ENCODE measurements at regions not wholly inside any gene's neighbourhood (a gene's known extent, or its start where the extent isn't known, plus 50 kb on each side); places are given as distances from the start of the nearest gene placed in this dataset.

DNA sequence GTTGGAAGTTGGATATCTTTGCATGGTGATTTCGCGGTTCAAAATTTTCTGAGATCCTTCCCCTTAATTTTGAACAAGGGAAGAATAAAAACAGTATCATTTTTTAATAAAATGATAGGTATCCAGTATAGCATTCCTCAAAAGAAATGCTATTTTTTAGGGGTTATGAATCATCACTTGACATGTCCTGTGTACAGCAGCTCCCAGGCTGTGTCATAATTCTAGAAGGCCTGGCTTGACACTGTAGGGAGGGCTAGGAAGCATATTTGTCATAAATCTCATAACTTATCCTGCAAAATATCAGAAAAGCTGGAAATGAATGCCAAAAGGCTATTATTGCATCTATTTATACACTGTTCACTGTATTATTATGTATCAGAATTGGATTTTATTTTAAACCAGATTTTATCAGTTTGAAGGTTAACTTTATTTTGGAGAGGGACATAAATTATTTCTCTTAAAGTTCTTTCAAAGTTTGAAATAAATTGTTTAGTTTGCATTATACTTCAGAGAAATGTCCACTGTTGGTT lies 539.1 kb upstream of the ROBO2 start:
- no peak for DNase-seq

More for the DNA sequence above, 539.1 kb upstream of the ROBO2 start:
- no peaks in the 10 kb centered on the region; a peak in 1 of 4 replicates for H3K4me1 ChIP-seq (ENCODE audit: control insufficient read depth in 1 of 2, insufficient read depth in 2 of 2, low read depth in 1 of 2, low read length in 1 of 2)
- no peaks in the 10 kb centered on the region for H3K9me3 ChIP-seq
- ChIA-PET CTCF (interaction anchor here (0.8 kb wide), 1 partner anchor 17 kb away, joined by 3 read pairs; no protein-coding TSS in a partner anchor), POLR2A (no interaction called here)
- H3F3A ChIP-seq (replicated peaks; ENCODE audit: insufficient read depth), result peaks cover 8% of the 10 kb centered on the region
- no peak overlapping the region for H3K4me3 ChIP-seq (ENCODE audit: low read depth in 2 of 2, low read length in 1 of 2)
- peak overlapping the region; percentile 23; the same call in 1 of the 2 replicates for H3K4me2 ChIP-seq
- H3K36me3 ChIP-seq (replicated peaks in 1 of 2; ENCODE audit: control insufficient read depth in 1 of 2, insufficient read depth in 2 of 2, low read length in 1 of 2), result no peaks in the 10 kb centered on the region
- H3K9me2 ChIP-seq, result no peaks in the 10 kb centered on the region
- 76% methylated on average over 2 of the region's 2 CpGs for WGBS (ENCODE audit: low lambda C conversion rate)
- no peaks in the 10 kb centered on the region for H4K20me1 ChIP-seq (ENCODE audit: insufficient read depth)
- no peaks in the 10 kb centered on the region for H3K27me3 ChIP-seq (ENCODE audit: insufficient read depth)
- no peak for TF ChIP-seq YY1 (IDR thresholded peaks at IDR 0.05; ENCODE audit: low read depth)
- TF ChIP-seq, protein P1, sequence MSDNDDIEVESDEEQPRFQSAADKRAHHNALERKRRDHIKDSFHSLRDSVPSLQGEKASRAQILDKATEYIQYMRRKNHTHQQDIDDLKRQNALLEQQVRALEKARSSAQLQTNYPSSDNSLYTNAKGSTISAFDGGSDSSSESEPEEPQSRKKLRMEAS (IDR thresholded peaks at IDR 0.05; ENCODE audit: low read depth), result no peak
- TF ChIP-seq JUND (IDR thresholded peaks at IDR 0.05), result peak; percentile 18; the same call in 1 of the 2 replicates
- TF ChIP-seq, protein P2, sequence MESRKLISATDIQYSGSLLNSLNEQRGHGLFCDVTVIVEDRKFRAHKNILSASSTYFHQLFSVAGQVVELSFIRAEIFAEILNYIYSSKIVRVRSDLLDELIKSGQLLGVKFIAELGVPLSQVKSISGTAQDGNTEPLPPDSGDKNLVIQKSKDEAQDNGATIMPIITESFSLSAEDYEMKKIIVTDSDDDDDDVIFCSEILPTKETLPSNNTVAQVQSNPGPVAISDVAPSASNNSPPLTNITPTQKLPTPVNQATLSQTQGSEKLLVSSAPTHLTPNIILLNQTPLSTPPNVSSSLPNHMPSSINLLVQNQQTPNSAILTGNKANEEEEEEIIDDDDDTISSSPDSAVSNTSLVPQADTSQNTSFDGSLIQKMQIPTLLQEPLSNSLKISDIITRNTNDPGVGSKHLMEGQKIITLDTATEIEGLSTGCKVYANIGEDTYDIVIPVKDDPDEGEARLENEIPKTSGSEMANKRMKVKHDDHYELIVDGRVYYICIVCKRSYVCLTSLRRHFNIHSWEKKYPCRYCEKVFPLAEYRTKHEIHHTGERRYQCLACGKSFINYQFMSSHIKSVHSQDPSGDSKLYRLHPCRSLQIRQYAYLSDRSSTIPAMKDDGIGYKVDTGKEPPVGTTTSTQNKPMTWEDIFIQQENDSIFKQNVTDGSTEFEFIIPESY (IDR thresholded peaks at IDR 0.05; ENCODE audit: borderline replicate concordance, low read depth), result no peak
- TF ChIP-seq RXRA (IDR thresholded peaks at IDR 0.05; ENCODE audit: borderline replicate concordance, low read depth), result 0 out of 2 replicates have a peak, but pooled peaks have one; percentile 11
- TF ChIP-seq, protein P3, sequence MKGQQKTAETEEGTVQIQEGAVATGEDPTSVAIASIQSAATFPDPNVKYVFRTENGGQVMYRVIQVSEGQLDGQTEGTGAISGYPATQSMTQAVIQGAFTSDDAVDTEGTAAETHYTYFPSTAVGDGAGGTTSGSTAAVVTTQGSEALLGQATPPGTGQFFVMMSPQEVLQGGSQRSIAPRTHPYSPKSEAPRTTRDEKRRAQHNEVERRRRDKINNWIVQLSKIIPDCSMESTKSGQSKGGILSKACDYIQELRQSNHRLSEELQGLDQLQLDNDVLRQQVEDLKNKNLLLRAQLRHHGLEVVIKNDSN (IDR thresholded peaks at IDR 0.05; ENCODE audit: borderline replicate concordance, low read depth), result no peak
- TF ChIP-seq, protein P4, sequence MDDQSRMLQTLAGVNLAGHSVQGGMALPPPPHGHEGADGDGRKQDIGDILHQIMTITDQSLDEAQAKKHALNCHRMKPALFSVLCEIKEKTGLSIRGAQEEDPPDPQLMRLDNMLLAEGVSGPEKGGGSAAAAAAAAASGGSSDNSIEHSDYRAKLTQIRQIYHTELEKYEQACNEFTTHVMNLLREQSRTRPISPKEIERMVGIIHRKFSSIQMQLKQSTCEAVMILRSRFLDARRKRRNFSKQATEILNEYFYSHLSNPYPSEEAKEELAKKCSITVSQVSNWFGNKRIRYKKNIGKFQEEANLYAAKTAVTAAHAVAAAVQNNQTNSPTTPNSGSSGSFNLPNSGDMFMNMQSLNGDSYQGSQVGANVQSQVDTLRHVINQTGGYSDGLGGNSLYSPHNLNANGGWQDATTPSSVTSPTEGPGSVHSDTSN (IDR thresholded peaks at IDR 0.05), result peak; percentile 59
- no peak for TF ChIP-seq SIN3A (IDR thresholded peaks at IDR 0.05; ENCODE audit: borderline replicate concordance, low read depth, low read length)
- no peak for TF ChIP-seq TAF1 (IDR thresholded peaks at IDR 0.05; ENCODE audit: borderline replicate concordance, low read depth, low read length)
- TF ChIP-seq GABPA (IDR thresholded peaks at IDR 0.05; ENCODE audit: low read depth), result no peak
- no peak for TF ChIP-seq FOSL2 (IDR thresholded peaks at IDR 0.05; ENCODE audit: borderline replicate concordance, low read depth)
- no peak for TF ChIP-seq TCF12 (IDR thresholded peaks at IDR 0.05)
- TF ChIP-seq, protein P5, sequence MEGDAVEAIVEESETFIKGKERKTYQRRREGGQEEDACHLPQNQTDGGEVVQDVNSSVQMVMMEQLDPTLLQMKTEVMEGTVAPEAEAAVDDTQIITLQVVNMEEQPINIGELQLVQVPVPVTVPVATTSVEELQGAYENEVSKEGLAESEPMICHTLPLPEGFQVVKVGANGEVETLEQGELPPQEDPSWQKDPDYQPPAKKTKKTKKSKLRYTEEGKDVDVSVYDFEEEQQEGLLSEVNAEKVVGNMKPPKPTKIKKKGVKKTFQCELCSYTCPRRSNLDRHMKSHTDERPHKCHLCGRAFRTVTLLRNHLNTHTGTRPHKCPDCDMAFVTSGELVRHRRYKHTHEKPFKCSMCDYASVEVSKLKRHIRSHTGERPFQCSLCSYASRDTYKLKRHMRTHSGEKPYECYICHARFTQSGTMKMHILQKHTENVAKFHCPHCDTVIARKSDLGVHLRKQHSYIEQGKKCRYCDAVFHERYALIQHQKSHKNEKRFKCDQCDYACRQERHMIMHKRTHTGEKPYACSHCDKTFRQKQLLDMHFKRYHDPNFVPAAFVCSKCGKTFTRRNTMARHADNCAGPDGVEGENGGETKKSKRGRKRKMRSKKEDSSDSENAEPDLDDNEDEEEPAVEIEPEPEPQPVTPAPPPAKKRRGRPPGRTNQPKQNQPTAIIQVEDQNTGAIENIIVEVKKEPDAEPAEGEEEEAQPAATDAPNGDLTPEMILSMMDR (IDR thresholded peaks at IDR 0.05), result no peak
- TF ChIP-seq SMC3 (IDR thresholded peaks at IDR 0.05; ENCODE audit: low read depth, low read length), result no peak
- TF ChIP-seq MXI1 (IDR thresholded peaks at IDR 0.05; ENCODE audit: low read depth, low read length), result no peak
- no peak for TF ChIP-seq RFX5 (IDR thresholded peaks at IDR 0.05; ENCODE audit: low read length)
- no peak for TF ChIP-seq FOXJ3 (CRISPR knock-in tag; IDR thresholded peaks at IDR 0.05)
- no peak for TF ChIP-seq FOXM1 (IDR thresholded peaks at IDR 0.05; ENCODE audit: low read depth)
- TF ChIP-seq POLR2AphosphoS5 (IDR thresholded peaks at IDR 0.05; ENCODE audit: low read depth, low read length), result no peak
- TF ChIP-seq ELF1 (IDR thresholded peaks at IDR 0.05), result no peak
- TF ChIP-seq MEF2A (IDR thresholded peaks at IDR 0.05; ENCODE audit: borderline replicate concordance, low read depth), result 0 out of 2 replicates have a peak, but pooled peaks have one; percentile 15
- no peak for TF ChIP-seq NRF1 (IDR thresholded peaks at IDR 0.05; ENCODE audit: low read depth, low read length)
- TF ChIP-seq TEAD4 (IDR thresholded peaks at IDR 0.05; ENCODE audit: borderline replicate concordance, insufficient read depth), result no peak
- TF ChIP-seq, protein P6, sequence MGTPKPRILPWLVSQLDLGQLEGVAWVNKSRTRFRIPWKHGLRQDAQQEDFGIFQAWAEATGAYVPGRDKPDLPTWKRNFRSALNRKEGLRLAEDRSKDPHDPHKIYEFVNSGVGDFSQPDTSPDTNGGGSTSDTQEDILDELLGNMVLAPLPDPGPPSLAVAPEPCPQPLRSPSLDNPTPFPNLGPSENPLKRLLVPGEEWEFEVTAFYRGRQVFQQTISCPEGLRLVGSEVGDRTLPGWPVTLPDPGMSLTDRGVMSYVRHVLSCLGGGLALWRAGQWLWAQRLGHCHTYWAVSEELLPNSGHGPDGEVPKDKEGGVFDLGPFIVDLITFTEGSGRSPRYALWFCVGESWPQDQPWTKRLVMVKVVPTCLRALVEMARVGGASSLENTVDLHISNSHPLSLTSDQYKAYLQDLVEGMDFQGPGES (IDR thresholded peaks at IDR 0.05; ENCODE audit: low read depth, low read length), result no peak
- TF ChIP-seq EP300 (IDR thresholded peaks at IDR 0.05; ENCODE audit: borderline replicate concordance in 1 of 2, low read depth in 1 of 2, low read length in 1 of 2), result no peak
- TF ChIP-seq EZH2phosphoT487 (IDR thresholded peaks at IDR 0.05; ENCODE audit: borderline replicate concordance, low read depth), result no peak
- TF ChIP-seq, protein P7, sequence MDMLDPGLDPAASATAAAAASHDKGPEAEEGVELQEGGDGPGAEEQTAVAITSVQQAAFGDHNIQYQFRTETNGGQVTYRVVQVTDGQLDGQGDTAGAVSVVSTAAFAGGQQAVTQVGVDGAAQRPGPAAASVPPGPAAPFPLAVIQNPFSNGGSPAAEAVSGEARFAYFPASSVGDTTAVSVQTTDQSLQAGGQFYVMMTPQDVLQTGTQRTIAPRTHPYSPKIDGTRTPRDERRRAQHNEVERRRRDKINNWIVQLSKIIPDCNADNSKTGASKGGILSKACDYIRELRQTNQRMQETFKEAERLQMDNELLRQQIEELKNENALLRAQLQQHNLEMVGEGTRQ (IDR thresholded peaks at IDR 0.05; ENCODE audit: borderline replicate concordance, low read depth, low read length), result no peak
- no peaks in the 10 kb centered on the region for H3K79me2 ChIP-seq (ENCODE audit: insufficient read depth)
- no peak overlapping the region for H3K9ac ChIP-seq
- peak overlapping the region; percentile 41 to 50; a peak in 3 of 4 replicates for H3K27ac ChIP-seq (ENCODE audit: low read depth in 2 of 2, low read length in 1 of 2)
- no peak overlapping the region for H2AFZ ChIP-seq (ENCODE audit: low read depth)
